Myocyte (in vitro differentiated cells): ENCODE measurements at regions not wholly inside any gene's neighbourhood (a gene's known extent, or its start where the extent isn't known, plus 50 kb on each side); places are given as distances from the start of the nearest gene placed in this dataset.

Experiments
- DNase-seq: peaks from one replicate; pipeline ENCODE4 v3.0.0-alpha.2; 2012; ENCODE audit warnings: low read depth

DNA sequence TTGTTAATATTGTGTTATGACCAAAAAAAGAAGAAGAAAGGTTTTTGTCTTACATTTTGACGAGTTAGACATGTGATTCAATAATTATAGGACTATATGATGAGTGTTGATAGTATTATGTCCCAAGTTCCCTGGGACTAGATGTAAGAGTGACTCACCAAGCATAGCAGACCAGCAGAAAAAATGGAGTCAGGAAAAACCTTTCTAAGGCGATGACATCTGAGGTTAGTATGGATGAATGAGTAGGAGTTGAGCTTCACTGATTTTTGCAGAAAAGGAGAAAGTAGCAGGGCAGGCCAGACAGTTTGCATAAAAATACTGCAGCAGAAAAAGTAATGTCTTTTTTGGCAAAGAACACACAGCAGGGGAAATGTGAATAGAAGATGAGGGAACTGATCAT is 1041.3 kb upstream of the ADGRL4 start:
- DNase-seq: no peak

DNA sequence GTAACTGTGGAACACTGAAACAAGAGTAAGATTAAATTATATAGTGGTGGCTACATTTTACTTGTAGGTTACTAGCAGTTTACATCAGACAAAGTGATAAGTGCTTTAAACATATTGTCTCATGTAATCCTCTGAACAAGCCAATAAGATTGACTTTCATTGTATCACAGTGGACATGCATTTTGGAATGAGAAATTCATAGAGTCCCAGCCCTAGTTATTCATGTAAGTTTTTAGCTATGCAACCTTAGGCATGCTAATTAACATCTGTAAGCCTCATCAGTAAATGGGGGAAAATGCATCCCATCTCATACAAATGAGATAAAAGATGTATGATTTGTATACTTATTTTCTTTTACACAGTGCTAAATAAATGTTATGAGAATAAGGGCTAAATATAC is 1038.1 kb upstream of the ADGRL4 start:
- no peak for DNase-seq

DNA sequence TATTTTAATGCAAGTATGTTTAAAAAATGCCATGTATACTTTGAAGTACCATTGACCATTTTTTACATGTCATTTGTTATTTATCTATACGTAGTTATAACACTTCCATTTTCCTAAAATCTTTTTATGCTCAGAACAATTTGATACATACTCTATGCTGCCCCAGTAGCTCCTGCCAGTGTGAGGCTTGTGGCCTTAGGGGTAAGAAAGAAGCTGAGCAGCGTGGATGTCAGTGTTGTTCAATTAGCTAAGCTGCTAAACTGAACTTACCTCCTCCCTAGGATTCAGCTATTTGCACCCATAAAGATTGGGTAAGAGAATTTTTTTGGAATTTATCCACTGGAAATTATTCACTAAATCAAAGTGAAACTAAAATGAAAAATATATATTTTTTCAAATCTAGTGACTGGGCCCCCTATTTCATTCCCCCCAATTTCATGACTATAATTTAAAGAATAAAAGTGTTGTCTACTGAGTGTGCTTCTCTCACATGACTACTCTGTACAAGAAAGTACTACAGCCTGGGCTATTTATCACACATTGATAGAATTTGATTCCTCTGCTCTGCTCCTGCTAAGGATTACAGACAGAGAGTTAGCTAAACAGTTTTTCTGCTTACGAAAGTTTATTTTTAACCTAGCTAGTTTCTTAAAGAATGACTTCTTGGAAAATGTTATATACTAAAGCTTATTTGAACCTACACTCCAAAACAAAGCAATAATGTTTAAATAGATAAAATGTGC is 1030.3 kb upstream of the ADGRL4 start:
- no peak for DNase-seq

DNA sequence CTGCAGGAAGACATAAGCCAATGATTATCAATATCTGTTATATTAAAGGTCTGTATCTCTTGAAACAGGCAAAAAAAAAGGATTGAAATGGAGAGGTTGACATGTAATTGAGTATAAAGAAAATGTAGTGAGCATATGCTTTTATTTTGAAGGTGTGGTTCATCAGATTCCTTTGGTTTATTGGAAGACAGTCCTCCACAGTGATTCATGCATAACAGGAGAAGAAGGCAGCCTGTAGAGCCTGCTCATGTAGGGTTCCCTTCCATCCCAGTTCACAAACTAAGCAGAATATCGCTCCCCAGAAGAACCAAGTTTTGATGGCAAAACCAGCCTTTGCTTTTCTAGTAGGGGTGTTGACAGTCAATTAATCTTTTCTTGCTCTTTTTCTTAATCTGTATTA is 1016.8 kb upstream of the ADGRL4 start:
- no peak for DNase-seq

DNA sequence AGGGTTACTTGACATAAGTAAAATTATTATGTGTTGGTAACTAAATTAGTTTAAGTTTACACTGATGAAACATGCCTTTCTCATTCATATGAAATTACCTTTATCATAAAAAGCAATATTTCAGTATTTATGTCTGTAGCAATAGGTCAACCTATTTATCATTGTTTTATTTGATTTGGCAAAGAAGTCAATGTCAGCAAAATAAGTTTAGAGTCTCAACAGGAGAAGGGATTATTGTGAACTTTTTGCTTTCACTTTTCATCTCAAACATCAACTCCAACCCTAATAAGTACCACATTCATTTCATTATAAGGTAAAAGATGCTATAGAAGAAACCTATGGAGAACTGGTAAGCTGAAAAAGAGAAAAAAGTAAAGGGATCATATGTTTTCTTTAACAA is 1015.4 kb upstream of the ADGRL4 start:
- no peak for DNase-seq

DNA sequence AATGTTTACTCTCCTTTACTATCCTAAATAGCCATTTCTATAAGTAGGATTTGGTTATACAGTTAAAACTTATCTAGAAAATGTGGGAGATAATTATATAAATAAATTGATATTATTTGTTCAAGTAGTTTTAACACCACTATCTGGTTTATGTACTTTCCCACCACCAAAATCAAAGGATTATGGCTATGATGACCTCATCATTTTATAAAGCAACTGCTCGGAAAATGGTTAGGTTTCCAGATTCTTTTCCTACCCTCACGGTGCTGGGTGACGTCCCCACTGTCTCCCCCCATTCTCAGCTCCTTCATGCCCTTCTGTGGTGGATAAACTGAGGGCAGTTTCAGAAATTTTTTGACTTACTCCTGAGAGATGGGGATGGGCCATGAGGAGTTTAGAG is 1011.8 kb upstream of the ADGRL4 start:
- DNase-seq: no peak

- no peak for DNase-seq
Observed at GRCh38 chr1:80008934-80009333, 1002.4 kb upstream of the ADGRL4 start.

- DNase-seq: no peak
Observed at GRCh38 chr1:80003250-80003649, 996.7 kb upstream of the ADGRL4 start.

- no peak for DNase-seq
Observed at GRCh38 chr1:79988401-79988800, 981.9 kb upstream of the ADGRL4 start.

DNA sequence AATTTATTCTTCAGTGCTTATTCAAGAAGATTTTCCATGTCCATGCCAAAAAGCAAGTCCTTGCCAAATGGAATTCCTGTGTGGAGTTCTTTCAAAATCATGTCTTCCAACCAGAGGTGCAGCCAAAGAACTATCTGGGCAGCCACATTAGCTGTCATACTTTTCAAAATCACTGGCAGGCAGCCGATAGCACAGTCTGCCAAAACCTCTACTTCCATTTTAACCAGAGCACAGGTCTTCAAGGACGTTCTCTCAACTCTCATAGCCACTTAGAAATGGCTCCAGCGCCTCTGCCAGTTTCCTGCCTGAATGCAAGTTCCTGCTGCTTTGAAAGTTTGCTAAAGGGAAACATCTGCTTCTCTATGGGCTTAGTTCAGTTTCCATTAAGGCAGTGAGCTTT is 975.7 kb upstream of the ADGRL4 start:
- peak; percentile 2 for DNase-seq

- DNase-seq: no peak
Observed at GRCh38 chr1:79981481-79981880, 975.0 kb upstream of the ADGRL4 start.

DNA sequence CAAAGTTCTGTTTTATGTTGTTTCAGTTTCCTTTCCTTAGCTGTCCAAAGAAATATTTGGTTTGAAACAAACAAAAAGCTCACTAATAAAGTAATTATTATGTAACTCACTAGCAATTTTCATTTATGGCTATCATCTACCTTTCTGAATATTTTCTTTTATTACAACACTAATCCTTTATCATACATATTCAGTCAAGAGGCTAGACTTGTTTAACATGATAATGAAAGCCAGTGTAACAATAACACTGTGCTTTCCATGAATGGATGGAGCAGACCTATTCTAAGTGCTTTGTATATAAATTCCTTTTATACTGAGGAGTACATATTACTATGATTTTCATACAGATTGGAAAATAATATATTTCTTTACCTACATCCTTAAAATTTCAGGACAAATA is 972.8 kb upstream of the ADGRL4 start:
- no peak for DNase-seq

DNA sequence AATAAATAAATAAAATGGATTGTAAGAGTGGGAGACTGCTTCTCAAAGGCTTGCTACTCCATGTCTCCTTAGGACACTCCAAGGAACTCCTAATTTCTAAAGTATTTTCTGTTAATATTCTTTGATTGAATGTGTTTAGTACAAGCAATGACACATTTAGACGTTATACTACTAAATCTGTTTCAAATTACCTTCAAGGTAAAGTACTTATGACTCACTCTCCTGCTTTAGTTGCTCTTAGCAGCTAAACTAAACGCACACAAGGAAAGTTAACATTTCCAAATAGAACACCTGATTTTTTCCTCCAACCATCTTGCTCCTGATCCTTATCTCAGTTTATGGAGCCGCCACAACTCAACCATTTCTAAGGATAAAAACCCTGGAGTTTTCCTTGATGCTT is 969.8 kb upstream of the ADGRL4 start:
- DNase-seq: no peak

DNA sequence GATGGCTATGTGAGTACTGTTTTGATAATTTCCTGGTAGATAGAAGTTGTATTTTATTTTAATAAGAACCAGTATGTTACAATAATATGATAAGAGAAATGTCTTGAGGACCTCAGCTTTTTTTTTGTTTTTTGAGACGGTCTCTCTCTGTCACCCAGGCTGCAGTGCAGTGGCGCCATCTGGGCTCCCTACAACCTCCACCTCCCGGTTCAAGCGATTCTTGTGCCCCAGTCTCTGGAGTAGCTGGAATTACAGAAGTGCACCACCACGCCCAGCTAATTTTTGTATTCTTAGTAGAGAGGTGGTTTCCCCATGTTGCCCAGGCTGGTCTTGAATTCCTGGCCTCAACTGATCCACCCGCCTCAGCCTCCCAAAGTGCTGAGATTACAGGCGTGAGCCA is 968.1 kb upstream of the ADGRL4 start:
- no peak for DNase-seq

GRCh38 chr1:79969886-79970285 is 963.4 kb upstream of the ADGRL4 start:
- DNase-seq: peak; percentile 4

DNA sequence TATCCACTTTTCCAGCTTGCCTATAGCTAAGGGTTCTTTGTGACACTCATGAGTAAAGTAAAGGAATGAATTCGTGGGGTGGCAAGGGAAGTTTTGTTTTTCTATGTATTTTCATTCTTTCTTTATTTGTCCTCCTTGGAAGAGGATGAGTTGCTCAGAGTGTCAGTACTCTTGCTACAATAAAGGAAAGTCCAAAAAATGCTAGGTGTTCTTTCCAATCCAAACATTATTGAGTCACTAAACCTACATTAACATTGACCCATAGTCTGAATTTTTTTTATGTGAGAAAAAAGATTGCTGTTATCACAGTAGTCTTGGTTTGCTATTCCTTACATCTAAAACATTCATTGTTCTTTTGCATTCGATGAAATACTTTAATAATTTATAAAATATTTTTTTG is 959.9 kb upstream of the ADGRL4 start:
- DNase-seq: no peak

- DNase-seq: no peak
Observed at GRCh38 chr1:79959635-79960034, 953.1 kb upstream of the ADGRL4 start.

GRCh38 chr1:79955966-79956365 is 949.4 kb upstream of the ADGRL4 start:
- no peak for DNase-seq

GRCh38 chr1:79950511-79950910 is 944.0 kb upstream of the ADGRL4 start:
- no peak for DNase-seq

DNA sequence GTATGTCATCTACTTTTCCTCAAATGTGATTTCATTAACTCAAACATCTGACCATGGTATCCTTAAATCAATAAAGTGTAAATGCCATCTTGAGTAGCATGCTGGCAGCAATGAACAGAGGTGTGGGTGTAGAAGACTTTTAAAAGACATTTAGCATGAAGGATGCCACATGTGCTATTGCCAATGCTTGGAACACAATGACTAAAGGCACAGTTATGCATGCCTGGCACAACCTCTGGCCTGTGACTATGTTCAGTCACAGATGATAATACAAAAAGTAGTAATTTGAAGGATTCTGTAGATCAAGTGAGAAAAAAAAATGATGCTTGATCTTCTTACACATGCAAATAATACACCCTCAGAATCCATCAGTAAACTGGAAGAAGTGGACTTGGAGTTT is 938.9 kb upstream of the ADGRL4 start:
- DNase-seq: no peak

- no peak for DNase-seq
Observed at GRCh38 chr1:79929356-79929755, 922.8 kb upstream of the ADGRL4 start.

GRCh38 chr1:79928901-79929300 is 922.4 kb upstream of the ADGRL4 start:
- no peak for DNase-seq

GRCh38 chr1:79920960-79921669 is 914.6 kb upstream of the ADGRL4 start:
- no peak for DNase-seq
